Mucosa of descending colon (tissue), 3 donors: ENCODE measurements at regions not wholly inside any gene's neighbourhood (a gene's known extent, or its start where the extent isn't known, plus 50 kb on each side); places are given as distances from the start of the nearest gene placed in this dataset.

Source experiments
- ATAC-seq: fragments of 200-7000 bp; cut with Tn5 transposase; one replicate; pipeline ENCODE4 v1.9.1; 2020; ENCODE audit warnings: mild to moderate bottlenecking, moderate library complexity
- DNase-seq, 3 donors: peaks; one replicate each; pipeline ENCODE4 v3.0.0-alpha.2; 2020
- H3K36me3 ChIP-seq: fragments of 200-600 bp; one replicate; pipeline ENCODE4 v1.8.0; 2021; ENCODE audit warnings: low read depth, mild to moderate bottlenecking
- H3K4me1 ChIP-seq: fragments of 200-600 bp; one replicate; pipeline ENCODE4 v1.8.0; 2021; ENCODE audit warnings: low read depth, mild to moderate bottlenecking
- H3K4me3 ChIP-seq: fragments of 200-600 bp; one replicate; pipeline ENCODE4 v1.8.0; 2021; ENCODE audit warnings: mild to moderate bottlenecking
- H3K9me3 ChIP-seq: fragments of 200-600 bp; one replicate; pipeline ENCODE4 v1.8.0; 2021; ENCODE audit warnings: mild to moderate bottlenecking
- CTCF ChIP-seq: fragments of 200-600 bp; IDR thresholded peaks from one replicate; pipeline ENCODE4 v1.8.0; 2022; ENCODE audit warnings: antibody characterized with exemption, mild to moderate bottlenecking
- intact Hi-C, 2 donors: fragments of 100-400 bp; cut with DNase I in 1 of 2; cut with micrococcal nuclease in 1 of 2; formaldehyde crosslinking; loops; one replicate each; pipeline versions ENCODE4 v1.11.0 to v1.11.1; 2022; cut with DNase I, micrococcal nuclease
- donor health status: DM: no; HTN: no; CAD: no; lungs with moderate emphysema.
- donor health status: DM: no; HTN: no; CAD: no.
- donor health status: DM: no; HTN: yes; CAD: no.

GRCh38 chr6:947235-947934 lies 254.4 kb upstream of the EXOC2 start:
- TF ChIP-seq CTCF = no peak
- intact Hi-C loops = no loop called here
- ATAC-seq = no peak
- Histone ChIP-seq H3K4me3 (no peak overlapping the region), H3K36me3 (no peaks in the 10 kb centered on the region), H3K9me3 (no peaks in the 10 kb centered on the region), H3K4me1 (no peaks in the 10 kb centered on the region)
- no peak for DNase-seq

GRCh38 chr6:946546-946945 lies 253.6 kb upstream of the EXOC2 start:
- no peak for TF ChIP-seq CTCF
- intact Hi-C loops = no loop called here
- no peaks in the 10 kb centered on the region for H3K4me1 ChIP-seq
- ATAC-seq = no peak
- no peak overlapping the region for H3K4me3 ChIP-seq
- no peaks in the 10 kb centered on the region for H3K36me3 ChIP-seq
- no peaks in the 10 kb centered on the region for H3K9me3 ChIP-seq
- DNase-seq = no peak

- Histone ChIP-seq H3K9me3 (no peaks in the 10 kb centered on the region), H3K36me3 (no peaks in the 10 kb centered on the region), H3K4me3 (no peak overlapping the region), H3K4me1 (no peaks in the 10 kb centered on the region)
- peak; percentile 50 for ATAC-seq
- intact Hi-C loops = no loop called here
- DNase-seq = peak in 1 of 3 donors; percentile 5
- no peak for TF ChIP-seq CTCF
Measured at GRCh38 chr6:939526-940252, 246.8 kb upstream of the EXOC2 start.

- TF ChIP-seq CTCF = no peak
- Histone ChIP-seq H3K4me3 (no peak overlapping the region), H3K4me1 (no peaks in the 10 kb centered on the region), H3K36me3 (no peaks in the 10 kb centered on the region), H3K9me3 (no peaks in the 10 kb centered on the region)
- DNase-seq (no peak), ATAC-seq (no peak)
- intact Hi-C loops = no loop called here
Measured at GRCh38 chr6:938916-939315, 246.0 kb upstream of the EXOC2 start.

DNA sequence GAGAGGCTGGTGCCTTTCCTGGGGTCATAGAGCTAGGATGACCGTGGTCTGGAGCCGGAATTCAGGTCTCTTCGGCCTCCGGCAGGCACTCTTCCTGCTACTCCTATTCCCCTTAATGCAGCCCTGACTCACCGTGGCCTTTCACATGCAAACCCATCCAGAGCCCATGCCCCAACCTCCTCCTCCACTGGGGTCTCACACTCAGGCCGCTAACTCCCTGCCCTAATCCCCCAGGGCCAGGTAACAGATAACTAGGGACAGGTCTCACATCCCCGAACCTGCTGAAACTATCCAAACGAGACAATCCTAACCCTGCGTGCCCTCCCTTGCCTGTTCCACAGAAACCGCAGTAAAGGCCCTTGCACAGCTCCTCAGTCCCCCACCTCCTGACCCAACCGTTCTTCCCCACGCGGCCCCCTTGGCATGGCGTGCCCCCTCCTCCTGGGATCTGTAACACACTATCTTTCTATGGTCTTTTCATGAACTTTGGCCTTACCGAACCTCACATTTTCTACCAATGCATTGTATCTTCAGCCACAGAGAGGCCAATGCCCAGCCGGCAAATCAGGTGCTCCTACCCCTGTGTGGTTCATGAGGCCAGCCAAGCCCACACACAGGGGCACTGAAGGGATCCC lies 245.4 kb upstream of the EXOC2 start:
- no peak for DNase-seq
- Histone ChIP-seq H3K9me3 (no peaks in the 10 kb centered on the region), H3K36me3 (no peaks in the 10 kb centered on the region), H3K4me3 (no peak overlapping the region), H3K4me1 (no peaks in the 10 kb centered on the region)
- no peak for ATAC-seq
- TF ChIP-seq CTCF = no peak
- intact Hi-C loops = no loop called here
